MM.1S (cell line): ENCODE measurements at regions not wholly inside any gene's neighbourhood (a gene's known extent, or its start where the extent isn't known, plus 50 kb on each side); places are given as distances from the start of the nearest gene placed in this dataset.

ENCODE experiments used
- DNase-seq: peaks from one replicate; pipeline ENCODE4 v3.0.0-alpha.2; 2015
- H2AFZ ChIP-seq: fragments of 300-600 bp; sonication (generic); 2 replicates; pipeline ENCODE4 v1.6.0; 2016; ENCODE audit warnings: antibody characterized with exemption, low read length
- H3F3A ChIP-seq: fragments of 300-600 bp; sonication (generic); 2 replicates; pipeline ENCODE4 v1.6.1; 2016; ENCODE audit warnings: mild to moderate bottlenecking, antibody characterized with exemption, low read length, moderate library complexity, mixed read lengths; ENCODE audit not compliant: insufficient read depth
- H3K27ac ChIP-seq: fragments of 300-600 bp; sonication (generic); 2 replicates; pipeline ENCODE4 v1.5.1; 2016; ENCODE audit warnings: mild to moderate bottlenecking, low read length
- H3K27me3 ChIP-seq: fragments of 300-600 bp; sonication (generic); replicated peaks from 2 replicates; pipeline ENCODE4 v1.6.0; 2016; ENCODE audit warnings: low read length; ENCODE audit not compliant: insufficient read depth
- H3K36me3 ChIP-seq: fragments of 300-600 bp; sonication (generic); replicated peaks from 2 replicates; pipeline ENCODE4 v1.6.1; 2016; ENCODE audit warnings: mild to moderate bottlenecking, low read length, mixed read lengths; ENCODE audit not compliant: insufficient read depth
- H3K4me1 ChIP-seq: fragments of 300-600 bp; sonication (generic); 2 replicates; pipeline ENCODE4 v1.6.1; 2016; ENCODE audit warnings: low read length, mixed read lengths
- H3K4me2 ChIP-seq: fragments of 300-600 bp; sonication (generic); 2 replicates; pipeline ENCODE4 v1.6.0; 2016; ENCODE audit warnings: low read depth, low read length
- H3K4me3 ChIP-seq: fragments of 300-600 bp; sonication (generic); 2 replicates; pipeline ENCODE4 v1.5.1; 2016; ENCODE audit warnings: low read length, mixed read lengths
- H3K79me2 ChIP-seq: fragments of 300-600 bp; sonication (generic); 2 replicates; pipeline ENCODE4 v1.6.1; 2016; ENCODE audit warnings: mixed run types, low read length, mixed read lengths
- H3K9ac ChIP-seq: fragments of 300-600 bp; sonication (generic); 2 replicates; pipeline ENCODE4 v1.6.1; 2016; ENCODE audit warnings: low read length, mixed read lengths
- H3K9me2 ChIP-seq: fragments of 300-600 bp; sonication (generic); replicated peaks from 2 replicates; pipeline ENCODE4 v1.6.1; 2016; ENCODE audit warnings: mild to moderate bottlenecking, low read length, mixed read lengths; ENCODE audit not compliant: insufficient read depth
- H3K9me3 ChIP-seq: fragments of 300-600 bp; sonication (generic); replicated peaks from 2 replicates; pipeline ENCODE4 v1.6.1; 2016; ENCODE audit warnings: mild to moderate bottlenecking, low read length, mixed read lengths; ENCODE audit not compliant: insufficient read depth
- H4K20me1 ChIP-seq: fragments of 300-600 bp; sonication (generic); 2 replicates; pipeline ENCODE4 v1.6.1; 2016; ENCODE audit warnings: mild to moderate bottlenecking, low read length, moderate library complexity, mixed read lengths; ENCODE audit not compliant: insufficient read depth
- CTCF ChIP-seq: fragments of 300-600 bp; sonication (generic); IDR thresholded peaks from 2 replicates; pipeline ENCODE4 v1.5.1; 2016; ENCODE audit warnings: antibody characterized with exemption, low read length, mixed read lengths
- EZH2 ChIP-seq: fragments of 300-600 bp; sonication (generic); optimal IDR thresholded peaks from 2 replicates; pipeline ENCODE3; 2017; ENCODE audit warnings: low read depth, mild to moderate bottlenecking, antibody characterized with exemption, low read length, mixed read lengths
- EZH2phosphoT487 ChIP-seq: fragments of 300-600 bp; sonication (generic); IDR thresholded peaks from 2 replicates; pipeline ENCODE4 v1.6.1; 2018; ENCODE audit warnings: antibody characterized with exemption, low read length

GRCh38 chr9:108634672-108635462, 220.9 kb downstream of the ACTL7B start:
- no peaks in the 10 kb centered on the region for H4K20me1 ChIP-seq
- no peaks in the 10 kb centered on the region for H3K27me3 ChIP-seq
- no peaks in the 10 kb centered on the region for H3K9me3 ChIP-seq
- H3K9me2 ChIP-seq, result no peaks in the 10 kb centered on the region
- no peaks in the 10 kb centered on the region for H3F3A ChIP-seq
- DNase-seq, result no peak
- H3K9ac ChIP-seq, result no peak overlapping the region
- H3K4me3 ChIP-seq, result no peak overlapping the region
- no peak overlapping the region for H2AFZ ChIP-seq
- no peaks in the 10 kb centered on the region for H3K4me1 ChIP-seq
- H3K4me2 ChIP-seq, result no peak overlapping the region
- no peaks in the 10 kb centered on the region for H3K36me3 ChIP-seq
- no peaks in the 10 kb centered on the region for H3K79me2 ChIP-seq
- no peak overlapping the region for H3K27ac ChIP-seq
- TF ChIP-seq EZH2phosphoT487 (no peak), CTCF (no peak), EZH2 (no peak)

GRCh38 chr9:108634204-108634603, 221.6 kb downstream of the ACTL7B start:
- Histone ChIP-seq H3K9me3 (no peaks in the 10 kb centered on the region), H3K9ac (no peak overlapping the region), H4K20me1 (no peaks in the 10 kb centered on the region), H3K36me3 (no peaks in the 10 kb centered on the region), H3K4me1 (no peaks in the 10 kb centered on the region), H3F3A (no peaks in the 10 kb centered on the region), H3K4me3 (no peak overlapping the region), H2AFZ (no peak overlapping the region), H3K9me2 (no peaks in the 10 kb centered on the region), H3K27me3 (no peaks in the 10 kb centered on the region), H3K79me2 (no peaks in the 10 kb centered on the region), H3K27ac (no peak overlapping the region), H3K4me2 (no peak overlapping the region)
- no peak for TF ChIP-seq EZH2phosphoT487
- TF ChIP-seq EZH2, result no peak
- no peak for TF ChIP-seq CTCF
- DNase-seq, result no peak

GRCh38 chr9:108631496-108632285, 224.1 kb downstream of the ACTL7B start:
- Histone ChIP-seq H3K79me2 (no peaks in the 10 kb centered on the region), H3K27me3 (no peaks in the 10 kb centered on the region), H3F3A (no peaks in the 10 kb centered on the region), H3K27ac (no peak overlapping the region), H3K9me2 (no peaks in the 10 kb centered on the region), H3K4me1 (no peaks in the 10 kb centered on the region), H3K4me2 (no peak overlapping the region), H3K9me3 (no peaks in the 10 kb centered on the region), H2AFZ (no peak overlapping the region), H4K20me1 (no peaks in the 10 kb centered on the region), H3K4me3 (no peak overlapping the region), H3K36me3 (no peaks in the 10 kb centered on the region), H3K9ac (no peak overlapping the region)
- no peak for DNase-seq
- no peak for TF ChIP-seq EZH2
- no peak for TF ChIP-seq CTCF
- no peak for TF ChIP-seq EZH2phosphoT487
